GM23338 (cell line): ENCODE measurements at regions not wholly inside any gene's neighbourhood (a gene's known extent, or its start where the extent isn't known, plus 50 kb on each side); places are given as distances from the start of the nearest gene placed in this dataset.

Experiments
- CREB1 ChIP-seq: fragments of 250-450 bp; sonication (Bioruptor Pico); IDR thresholded peaks from 2 replicates; pipeline ENCODE4 v1.5.0; 2020; ENCODE audit warnings: low read depth, mild to moderate bottlenecking, moderate library complexity
- CTCF ChIP-seq, 2 experiments: fragments of 200-600 bp in 1 of 2; sonication (generic) in 1 of 2; conservative IDR thresholded peaks; 2 replicates each; pipeline versions ENCODE4 v1.5.1 to v1.6.1; 2016 to 2017; ENCODE audit warnings: antibody characterized with exemption in 2 of 2, low read depth in 2 of 2, mild to moderate bottlenecking in 2 of 2, moderate library complexity in 1 of 2
- EZH2phosphoT487 ChIP-seq: fragments of 200-600 bp; sonication (generic); IDR thresholded peaks from one replicate; pipeline ENCODE4 v1.8.1; 2018; ENCODE audit warnings: antibody characterized with exemption; ENCODE audit not compliant: unreplicated experiment
- POLR2AphosphoS5 ChIP-seq: IDR thresholded peaks from 2 replicates; pipeline ENCODE4 v1.6.1; 2016; ENCODE audit warnings: antibody characterized with exemption, low read depth
- REST ChIP-seq: IDR thresholded peaks from one replicate; pipeline ENCODE4 v1.6.1; 2018; ENCODE audit warnings: antibody characterized with exemption; ENCODE audit not compliant: unreplicated experiment

- TF ChIP-seq CTCF (conservative IDR thresholded peaks at IDR 0.05; ENCODE audit: low read depth in 2 of 2) = no peak
- no peak for TF ChIP-seq EZH2phosphoT487
- TF ChIP-seq REST = no peak
- TF ChIP-seq CREB1 (CRISPR knock-in tag) = no peak
- no peak for TF ChIP-seq POLR2AphosphoS5
Observed at GRCh38 chr4:114754616-114755015, 156.0 kb downstream of the UGT8 start.
